Kidney epithelial cell (primary cell): ENCODE measurements at regions not wholly inside any gene's neighbourhood (a gene's known extent, or its start where the extent isn't known, plus 50 kb on each side); places are given as distances from the start of the nearest gene placed in this dataset.
"Not testable (repeated sequence)": the region's sequence is repeated elsewhere in the genome, so short reads cannot be mapped to it uniquely, and the experiment has no call there.

Experiments
- DNase-seq: peaks from one replicate; pipeline ENCODE4 v3.0.0-alpha.2; 2010; ENCODE audit warnings: low read depth
- H3K27me3 ChIP-seq: 2 replicates; pipeline ENCODE4 v1.6.0; 2011; ENCODE audit warnings: low read length; ENCODE audit not compliant: control insufficient read depth, insufficient read depth
- H3K36me3 ChIP-seq: 2 replicates; pipeline ENCODE4 v1.5.1; 2011; ENCODE audit warnings: low read length; ENCODE audit not compliant: control insufficient read depth, insufficient read depth
- H3K4me3 ChIP-seq: 2 replicates; pipeline ENCODE4 v1.5.1; 2011; ENCODE audit warnings: low read depth, mild to moderate bottlenecking, control low read depth, low read length
- TF ChIP-seq, protein P1 (sequence below): IDR thresholded peaks from 2 replicates; pipeline ENCODE4 v1.5.1; 2011; ENCODE audit warnings: mild to moderate bottlenecking, moderate library complexity, low read length, control low read depth, inconsistent platforms; ENCODE audit not compliant: insufficient read depth, poor library complexity, severe bottlenecking

- TF ChIP-seq, protein P1, sequence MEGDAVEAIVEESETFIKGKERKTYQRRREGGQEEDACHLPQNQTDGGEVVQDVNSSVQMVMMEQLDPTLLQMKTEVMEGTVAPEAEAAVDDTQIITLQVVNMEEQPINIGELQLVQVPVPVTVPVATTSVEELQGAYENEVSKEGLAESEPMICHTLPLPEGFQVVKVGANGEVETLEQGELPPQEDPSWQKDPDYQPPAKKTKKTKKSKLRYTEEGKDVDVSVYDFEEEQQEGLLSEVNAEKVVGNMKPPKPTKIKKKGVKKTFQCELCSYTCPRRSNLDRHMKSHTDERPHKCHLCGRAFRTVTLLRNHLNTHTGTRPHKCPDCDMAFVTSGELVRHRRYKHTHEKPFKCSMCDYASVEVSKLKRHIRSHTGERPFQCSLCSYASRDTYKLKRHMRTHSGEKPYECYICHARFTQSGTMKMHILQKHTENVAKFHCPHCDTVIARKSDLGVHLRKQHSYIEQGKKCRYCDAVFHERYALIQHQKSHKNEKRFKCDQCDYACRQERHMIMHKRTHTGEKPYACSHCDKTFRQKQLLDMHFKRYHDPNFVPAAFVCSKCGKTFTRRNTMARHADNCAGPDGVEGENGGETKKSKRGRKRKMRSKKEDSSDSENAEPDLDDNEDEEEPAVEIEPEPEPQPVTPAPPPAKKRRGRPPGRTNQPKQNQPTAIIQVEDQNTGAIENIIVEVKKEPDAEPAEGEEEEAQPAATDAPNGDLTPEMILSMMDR = no peak
Measured at GRCh38 chr3:147702509-147702908, 293.3 kb downstream of the ZIC1 start.

DNA sequence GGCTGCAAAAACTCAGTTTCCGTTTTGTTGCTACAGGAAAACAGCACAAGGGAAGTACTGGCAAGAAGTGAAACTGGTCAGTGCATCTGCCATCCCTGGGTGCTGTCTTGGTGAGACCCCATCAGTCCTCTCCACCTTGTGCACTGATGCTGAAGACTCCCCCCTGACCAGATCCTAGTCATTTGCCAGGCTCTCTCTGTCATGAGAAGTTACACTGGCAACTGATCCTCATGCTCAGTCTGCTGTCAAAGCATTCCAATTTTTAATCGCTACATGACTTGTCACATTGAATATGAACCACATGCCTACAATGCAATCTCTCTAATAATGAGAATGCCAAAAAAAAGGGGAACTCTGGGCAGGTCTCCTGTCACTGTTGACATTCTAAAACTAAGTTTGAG is 296.5 kb downstream of the ZIC1 start:
- no peaks in the 10 kb centered on the region for H3K36me3 ChIP-seq
- no peak overlapping the region for H3K4me3 ChIP-seq
- TF ChIP-seq, protein P1 = no peak
- no peak for DNase-seq
- no peaks in the 10 kb centered on the region for H3K27me3 ChIP-seq

More at GRCh38 chr3:147702509-147702908, 293.3 kb downstream of the ZIC1 start:
- Histone ChIP-seq H3K27me3 (no peaks in the 10 kb centered on the region), H3K36me3 (no peaks in the 10 kb centered on the region), H3K4me3 (no peak overlapping the region)
- no peak for DNase-seq

- not testable (repeated sequence) for H3K36me3 ChIP-seq, DNase-seq, H3K27me3 ChIP-seq, H3K4me3 ChIP-seq
Measured at GRCh38 chr3:147710753-147711152, 301.6 kb downstream of the ZIC1 start.

DNA sequence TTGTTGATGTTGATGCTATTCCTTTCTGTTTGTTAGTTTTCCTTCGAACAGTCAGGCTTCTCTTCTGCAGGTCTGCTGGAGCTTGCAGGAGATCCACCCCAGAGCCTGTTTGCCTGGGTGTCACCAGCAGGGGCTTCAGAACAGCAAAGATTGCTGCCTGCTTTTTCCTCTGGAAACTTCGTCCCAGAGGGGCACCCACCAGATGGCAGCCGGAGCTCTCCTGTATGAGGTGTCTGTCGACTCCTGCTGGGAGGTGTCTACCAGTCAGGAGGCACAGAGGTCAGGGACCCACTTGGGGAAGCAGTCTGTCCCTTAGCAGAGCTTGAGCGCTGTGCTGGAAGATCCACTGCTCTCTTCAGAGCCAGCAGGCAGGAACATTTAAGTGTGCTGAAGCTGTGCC is 303.2 kb downstream of the ZIC1 start:
- H3K27me3 ChIP-seq = no peaks in the 10 kb centered on the region
- H3K4me3 ChIP-seq = no peak overlapping the region
- no peaks in the 10 kb centered on the region for H3K36me3 ChIP-seq
- TF ChIP-seq, protein P1 = no peak
- DNase-seq = no peak

DNA sequence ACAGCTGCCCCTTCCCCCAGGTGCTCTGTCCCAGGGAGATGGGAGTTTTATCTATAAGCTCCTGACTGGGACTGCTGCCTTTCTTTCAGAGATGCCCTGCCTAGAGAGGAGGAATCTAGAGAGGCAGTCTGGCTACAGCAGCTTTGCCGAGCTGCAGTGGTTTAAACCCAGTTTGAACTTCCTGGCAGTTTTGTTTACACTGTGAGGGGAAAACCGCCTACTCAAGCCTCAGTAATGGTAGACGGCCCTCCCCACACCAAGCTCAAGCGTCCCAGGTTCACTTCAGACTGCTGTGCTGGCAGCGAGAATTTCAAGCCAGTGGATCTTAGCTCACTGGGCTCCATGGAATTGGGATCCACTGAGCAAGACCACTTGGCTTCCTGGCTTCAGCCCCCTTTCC is 303.6 kb downstream of the ZIC1 start:
- H3K27me3 ChIP-seq, H3K4me3 ChIP-seq, DNase-seq, H3K36me3 ChIP-seq: not testable (repeated sequence)

- no peak overlapping the region for H3K4me3 ChIP-seq
- no peaks in the 10 kb centered on the region for H3K27me3 ChIP-seq
- no peaks in the 10 kb centered on the region for H3K36me3 ChIP-seq
- TF ChIP-seq, protein P1 = no peak
- DNase-seq = no peak
Measured at GRCh38 chr3:147713234-147714133, 304.3 kb downstream of the ZIC1 start.

GRCh38 chr3:147729641-147730040 is 320.5 kb downstream of the ZIC1 start:
- DNase-seq = no peak
- H3K4me3 ChIP-seq = no peak overlapping the region
- no peaks in the 10 kb centered on the region for H3K36me3 ChIP-seq
- no peaks in the 10 kb centered on the region for H3K27me3 ChIP-seq
- TF ChIP-seq, protein P1 = no peak
